ENCODE measurements at regions not wholly inside any gene's neighbourhood (a gene's known extent, or its start where the extent isn't known, plus 50 kb on each side); places are given as distances from the start of the nearest gene placed in this dataset.

DNA sequence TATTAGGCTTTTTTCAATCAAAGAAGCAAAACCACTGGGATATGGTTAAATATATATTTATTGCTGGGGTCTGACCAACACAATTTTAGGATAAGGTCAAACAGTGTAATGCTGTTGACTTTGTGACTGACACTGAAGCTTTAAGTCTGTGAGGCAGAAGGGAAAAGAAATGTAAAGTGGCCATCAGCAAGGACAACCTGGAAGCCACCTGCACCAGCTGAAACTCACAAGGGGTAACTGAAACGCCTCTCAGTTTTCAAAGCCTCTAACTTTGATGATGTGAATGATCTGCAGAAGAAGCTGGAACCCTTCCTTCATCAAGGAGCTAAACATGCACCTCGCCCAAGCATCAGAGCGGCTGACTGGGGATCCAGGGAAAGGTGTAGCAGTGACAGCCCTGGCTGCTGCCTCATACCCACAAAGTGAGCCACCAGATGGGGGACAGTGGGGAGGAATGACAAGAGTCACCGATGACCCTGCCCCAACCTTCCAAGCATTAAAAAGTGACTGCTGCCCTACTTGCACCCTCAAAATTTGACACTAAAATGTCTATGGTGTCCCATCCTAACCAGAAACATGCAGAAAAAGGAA lies 284.9 kb upstream of the CNTNAP2 start:
- no peak for TF ChIP-seq POLR2A (IDR thresholded peaks at IDR 0.05; ENCODE audit: extremely low read depth, insufficient read length)
- TF ChIP-seq, protein P1, sequence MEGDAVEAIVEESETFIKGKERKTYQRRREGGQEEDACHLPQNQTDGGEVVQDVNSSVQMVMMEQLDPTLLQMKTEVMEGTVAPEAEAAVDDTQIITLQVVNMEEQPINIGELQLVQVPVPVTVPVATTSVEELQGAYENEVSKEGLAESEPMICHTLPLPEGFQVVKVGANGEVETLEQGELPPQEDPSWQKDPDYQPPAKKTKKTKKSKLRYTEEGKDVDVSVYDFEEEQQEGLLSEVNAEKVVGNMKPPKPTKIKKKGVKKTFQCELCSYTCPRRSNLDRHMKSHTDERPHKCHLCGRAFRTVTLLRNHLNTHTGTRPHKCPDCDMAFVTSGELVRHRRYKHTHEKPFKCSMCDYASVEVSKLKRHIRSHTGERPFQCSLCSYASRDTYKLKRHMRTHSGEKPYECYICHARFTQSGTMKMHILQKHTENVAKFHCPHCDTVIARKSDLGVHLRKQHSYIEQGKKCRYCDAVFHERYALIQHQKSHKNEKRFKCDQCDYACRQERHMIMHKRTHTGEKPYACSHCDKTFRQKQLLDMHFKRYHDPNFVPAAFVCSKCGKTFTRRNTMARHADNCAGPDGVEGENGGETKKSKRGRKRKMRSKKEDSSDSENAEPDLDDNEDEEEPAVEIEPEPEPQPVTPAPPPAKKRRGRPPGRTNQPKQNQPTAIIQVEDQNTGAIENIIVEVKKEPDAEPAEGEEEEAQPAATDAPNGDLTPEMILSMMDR (IDR thresholded peaks at IDR 0.05; ENCODE audit: low read depth, low read length), result no peak
- TF ChIP-seq MYC (IDR thresholded peaks at IDR 0.05; ENCODE audit: low read depth, low read length), result no peak
- TF ChIP-seq, protein P2, sequence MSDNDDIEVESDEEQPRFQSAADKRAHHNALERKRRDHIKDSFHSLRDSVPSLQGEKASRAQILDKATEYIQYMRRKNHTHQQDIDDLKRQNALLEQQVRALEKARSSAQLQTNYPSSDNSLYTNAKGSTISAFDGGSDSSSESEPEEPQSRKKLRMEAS (IDR thresholded peaks at IDR 0.05; ENCODE audit: low read depth, low read length), result no peak

All from NB4 (cell line).